HG03103 (cell line): ENCODE measurements at regions not wholly inside any gene's neighbourhood (a gene's known extent, or its start where the extent isn't known, plus 50 kb on each side); places are given as distances from the start of the nearest gene placed in this dataset.
A peak's percentile ranks its signal among the peaks of the same experiment; 100 is the strongest.

Experiments used
- ATAC-seq: cut with Tn5 transposase; IDR thresholded peaks from one replicate; pipeline ENCODE4 v1.9.1; 2021; ENCODE audit warnings: low read depth; ENCODE audit not compliant: unreplicated experiment

GRCh38 chr2:11096591-11096990 is 58.7 kb upstream of the SLC66A3 start:
- no peak for ATAC-seq

- ATAC-seq: no peak
Measured at GRCh38 chr2:11097038-11097720, 58.1 kb upstream of the SLC66A3 start.

GRCh38 chr2:11097854-11098387 is 57.3 kb upstream of the SLC66A3 start:
- no peak for ATAC-seq

- no peak for ATAC-seq
Measured at GRCh38 chr2:11099122-11100065, 55.9 kb upstream of the SLC66A3 start.

- ATAC-seq: no peak
Measured at GRCh38 chr2:11100130-11100529, 55.1 kb upstream of the SLC66A3 start.

GRCh38 chr2:11100976-11101375 is 54.3 kb upstream of the SLC66A3 start:
- ATAC-seq: no peak

GRCh38 chr2:11101430-11101829 is 53.8 kb upstream of the SLC66A3 start:
- ATAC-seq: no peak

- ATAC-seq: no peak
Measured at GRCh38 chr2:11102466-11102865, 52.8 kb upstream of the SLC66A3 start.

- no peak for ATAC-seq
Measured at GRCh38 chr2:11102956-11103860, 52.1 kb upstream of the SLC66A3 start.

GRCh38 chr2:11103984-11104793 is 51.1 kb upstream of the SLC66A3 start:
- peak; percentile 59 for ATAC-seq

- no peak for ATAC-seq
Measured at GRCh38 chr2:11104794-11105660, 50.2 kb upstream of the SLC66A3 start.
